Panc1 (cell line): ENCODE measurements at regions not wholly inside any gene's neighbourhood (a gene's known extent, or its start where the extent isn't known, plus 50 kb on each side); places are given as distances from the start of the nearest gene placed in this dataset.

ENCODE experiments used
- CTCF ChIP-seq: fragments of 450-650 bp; IDR thresholded peaks from 2 replicates; pipeline ENCODE4 v1.5.1; 2017; ENCODE audit warnings: mild to moderate bottlenecking
- POLR2AphosphoS5 ChIP-seq: IDR thresholded peaks from 2 replicates; pipeline ENCODE4 v1.6.1; 2012; ENCODE audit warnings: mild to moderate bottlenecking, low read depth, low read length, moderate library complexity

- TF ChIP-seq CTCF (no peak), POLR2AphosphoS5 (no peak)
These were observed 661.7 kb downstream of the TSN start for GRCh38 chr2:122417114-122417513.
